DND-41 (cell line): ENCODE measurements at regions not wholly inside any gene's neighbourhood (a gene's known extent, or its start where the extent isn't known, plus 50 kb on each side); places are given as distances from the start of the nearest gene placed in this dataset.

Experiments
- ATAC-seq: fragments of 200-7000 bp; cut with Tn5 transposase; 3 replicates; pipeline ENCODE4 v1.9.1; 2021; ENCODE audit warnings: low read depth; ENCODE audit not compliant: insufficient read depth
- DNase-seq: peaks from one replicate; pipeline ENCODE4 v3.0.0-alpha.2; 2020
- H2AFZ ChIP-seq: 2 replicates; pipeline ENCODE4 v1.6.0; 2012; ENCODE audit warnings: low read depth, low read length
- H3K27ac ChIP-seq: 2 replicates; pipeline ENCODE4 v1.5.1; 2012; ENCODE audit warnings: low read length, inconsistent platforms
- H3K27me3 ChIP-seq: fragments of 200-600 bp; sonication (generic); 2 replicates; pipeline ENCODE4 v1.6.0; 2012; ENCODE audit warnings: low read length, mild to moderate bottlenecking, inconsistent platforms; ENCODE audit not compliant: insufficient read depth, poor library complexity
- H3K36me3 ChIP-seq: 2 replicates; pipeline ENCODE4 v1.5.1; 2012; ENCODE audit warnings: low read length, inconsistent platforms; ENCODE audit not compliant: insufficient read depth
- H3K4me1 ChIP-seq: 2 replicates; pipeline ENCODE4 v1.5.1; 2012; ENCODE audit warnings: mild to moderate bottlenecking, low read length; ENCODE audit not compliant: insufficient read depth
- H3K4me2 ChIP-seq: 2 replicates; pipeline ENCODE4 v1.6.0; 2012; ENCODE audit warnings: mild to moderate bottlenecking, moderate library complexity, low read length, inconsistent platforms; ENCODE audit not compliant: insufficient read depth
- H3K4me3 ChIP-seq, 2 experiments: fragments of 200-600 bp in 1 of 2; shearing (Covaris generic) in 1 of 2; 2 replicates each; pipeline ENCODE4 v1.5.1; 2012 to 2016; ENCODE audit warnings: inconsistent platforms in 2 of 2, low read length in 2 of 2, mild to moderate bottlenecking in 2 of 2, low read depth in 1 of 2, moderate library complexity in 1 of 2
- H3K79me2 ChIP-seq: 2 replicates; pipeline ENCODE4 v1.6.0; 2012; ENCODE audit warnings: low read length, inconsistent platforms; ENCODE audit not compliant: insufficient read depth
- H3K9ac ChIP-seq: 2 replicates; pipeline ENCODE4 v1.6.0; 2012; ENCODE audit warnings: low read depth, mild to moderate bottlenecking, inconsistent platforms, low read length, moderate library complexity
- H3K9me3 ChIP-seq: 2 replicates; pipeline ENCODE4 v1.5.1; 2012; ENCODE audit warnings: low read length, moderate library complexity, mild to moderate bottlenecking, inconsistent platforms; ENCODE audit not compliant: insufficient read depth, severe bottlenecking
- H4K20me1 ChIP-seq: 2 replicates; pipeline ENCODE4 v1.6.0; 2012; ENCODE audit warnings: low read length; ENCODE audit not compliant: insufficient read depth
- CTCF ChIP-seq: IDR thresholded peaks from 2 replicates; pipeline ENCODE4 v1.5.1; 2012; ENCODE audit warnings: borderline replicate concordance, low read length, moderate library complexity, mild to moderate bottlenecking; ENCODE audit not compliant: poor library complexity, severe bottlenecking; ENCODE audit errors: extremely low read depth
- EZH2 ChIP-seq: IDR thresholded peaks from 3 replicates; pipeline ENCODE4 v1.6.1; 2012; ENCODE audit warnings: borderline replicate concordance, low read depth, mild to moderate bottlenecking, moderate library complexity, low read length, inconsistent platforms; ENCODE audit not compliant: severe bottlenecking

GRCh38 chr22:49613108-49613507 is 214.6 kb downstream of the BRD1 start:
- peaks cover 5% of the 10 kb centered on the region for H3K9me3 ChIP-seq
- ATAC-seq, result no peak
- H3K79me2 ChIP-seq, result no peaks in the 10 kb centered on the region
- no peak overlapping the region for H3K9ac ChIP-seq
- H3K4me2 ChIP-seq, result no peak overlapping the region
- no peak for TF ChIP-seq CTCF
- TF ChIP-seq EZH2, result no peak
- no peak overlapping the region for H2AFZ ChIP-seq
- H3K27me3 ChIP-seq, result no peaks in the 10 kb centered on the region
- no peak overlapping the region for H3K4me3 ChIP-seq
- peaks cover 3% of the 10 kb centered on the region; the same call in 1 of the 2 replicates for H4K20me1 ChIP-seq
- no peaks in the 10 kb centered on the region for H3K4me1 ChIP-seq
- no peak overlapping the region for H3K27ac ChIP-seq
- DNase-seq, result no peak
- H3K36me3 ChIP-seq, result no peaks in the 10 kb centered on the region

- H3K4me2 ChIP-seq, result no peak overlapping the region
- H2AFZ ChIP-seq, result no peak overlapping the region
- no peaks in the 10 kb centered on the region for H3K27me3 ChIP-seq
- H3K79me2 ChIP-seq, result no peaks in the 10 kb centered on the region
- no peak for TF ChIP-seq CTCF
- TF ChIP-seq EZH2, result no peak
- H3K4me3 ChIP-seq, result no peak overlapping the region
- H3K9me3 ChIP-seq, result peaks cover 14% of the 10 kb centered on the region
- H3K9ac ChIP-seq, result no peak overlapping the region
- H3K27ac ChIP-seq, result no peak overlapping the region
- ATAC-seq, result no peak
- DNase-seq, result no peak
- no peaks in the 10 kb centered on the region; the same call in 1 of the 2 replicates for H4K20me1 ChIP-seq
- no peaks in the 10 kb centered on the region for H3K36me3 ChIP-seq
- H3K4me1 ChIP-seq, result no peaks in the 10 kb centered on the region
Observed at GRCh38 chr22:49609207-49609876, 218.3 kb downstream of the BRD1 start.

GRCh38 chr22:49608660-49609059 is 219.0 kb downstream of the BRD1 start:
- no peak for TF ChIP-seq CTCF
- no peak for TF ChIP-seq EZH2
- DNase-seq (no peak), ATAC-seq (no peak)
- Histone ChIP-seq H2AFZ (no peak overlapping the region), H3K36me3 (no peaks in the 10 kb centered on the region), H3K79me2 (no peaks in the 10 kb centered on the region), H3K4me2 (no peak overlapping the region), H3K9ac (no peak overlapping the region), H3K4me1 (no peaks in the 10 kb centered on the region), H3K27me3 (no peaks in the 10 kb centered on the region), H3K27ac (no peak overlapping the region), H3K9me3 (peaks cover 15% of the 10 kb centered on the region), H3K4me3 (no peak overlapping the region), H4K20me1 (no peaks in the 10 kb centered on the region; the same call in 1 of the 2 replicates)

GRCh38 chr22:49608228-49608627 is 219.4 kb downstream of the BRD1 start:
- Histone ChIP-seq H3K9me3 (peaks cover 15% of the 10 kb centered on the region), H4K20me1 (no peaks in the 10 kb centered on the region; the same call in 1 of the 2 replicates), H3K27me3 (no peaks in the 10 kb centered on the region), H3K27ac (no peak overlapping the region), H3K4me2 (no peak overlapping the region), H3K79me2 (no peaks in the 10 kb centered on the region), H2AFZ (no peak overlapping the region), H3K4me3 (no peak overlapping the region), H3K36me3 (no peaks in the 10 kb centered on the region), H3K4me1 (no peaks in the 10 kb centered on the region), H3K9ac (no peak overlapping the region)
- TF ChIP-seq CTCF (no peak), EZH2 (no peak)
- no peak for ATAC-seq
- DNase-seq, result no peak
